Smooth muscle cell (in vitro differentiated cells): ENCODE measurements at regions not wholly inside any gene's neighbourhood (a gene's known extent, or its start where the extent isn't known, plus 50 kb on each side); places are given as distances from the start of the nearest gene placed in this dataset.

Source experiments
- DNase-seq: peaks from one replicate; lab custom pipeline; 2025; ENCODE audit not compliant: unreplicated experiment; lab: John Stamatoyannopoulos, UW
- H2AFZ ChIP-seq: fragments of 200-600 bp; sonication (generic); 2 replicates; pipeline ENCODE4 v1.6.0; 2016; ENCODE audit warnings: antibody characterized with exemption, low read depth, mild to moderate bottlenecking
- H3F3A ChIP-seq: fragments of 200-600 bp; sonication (generic); 2 replicates; pipeline ENCODE4 v1.6.0; 2017; ENCODE audit warnings: antibody characterized with exemption, low read depth
- H3K27ac ChIP-seq: fragments of 200-600 bp; sonication (generic); 2 replicates; pipeline ENCODE4 v1.5.1; 2016; ENCODE audit warnings: low read depth, mild to moderate bottlenecking
- H3K27me3 ChIP-seq: fragments of 200-600 bp; sonication (generic); 2 replicates; pipeline ENCODE4 v1.6.1; 2016; ENCODE audit warnings: low read depth, mild to moderate bottlenecking
- H3K36me3 ChIP-seq: fragments of 200-600 bp; sonication (generic); 2 replicates; pipeline ENCODE4 v1.5.1; 2016; ENCODE audit warnings: low read depth
- H3K4me1 ChIP-seq: fragments of 200-600 bp; sonication (generic); 2 replicates; pipeline ENCODE4 v1.5.1; 2016; ENCODE audit warnings: low read depth
- H3K4me2 ChIP-seq: fragments of 200-600 bp; sonication (generic); 2 replicates; pipeline ENCODE4 v1.6.0; 2016; ENCODE audit warnings: mild to moderate bottlenecking
- H3K4me3 ChIP-seq: fragments of 200-600 bp; sonication (generic); 2 replicates; pipeline ENCODE4 v1.5.1; 2016; ENCODE audit warnings: mild to moderate bottlenecking
- H3K79me2 ChIP-seq: fragments of 200-600 bp; sonication (generic); 2 replicates; pipeline ENCODE4 v1.6.0; 2016; ENCODE audit warnings: low read depth, mild to moderate bottlenecking
- H3K9ac ChIP-seq: fragments of 200-600 bp; sonication (generic); 2 replicates; pipeline ENCODE4 v1.6.0; 2016; ENCODE audit warnings: low read depth
- H3K9me3 ChIP-seq: fragments of 200-600 bp; sonication (generic); replicated peaks from 2 replicates; pipeline ENCODE4 v1.5.1; 2016; ENCODE audit warnings: low read depth
- H4K20me1 ChIP-seq: fragments of 200-600 bp; sonication (generic); 2 replicates; pipeline ENCODE4 v1.6.0; 2016; ENCODE audit warnings: low read depth
- WGBS: methylation state at CpG from one replicate; pipeline ENCODE4 v1.1.7; 2016; ENCODE audit warnings: low lambda C conversion rate; 5-methylcytosine and 5-hydroxymethylcytosine counted together
- TF ChIP-seq, protein P1 (sequence below): fragments of 200-600 bp; sonication (generic); IDR thresholded peaks from 2 replicates; pipeline ENCODE4 v1.5.1; 2017; ENCODE audit warnings: borderline replicate concordance, mild to moderate bottlenecking, antibody characterized with exemption; ENCODE audit not compliant: insufficient read depth, poor library complexity, severe bottlenecking

DNA sequence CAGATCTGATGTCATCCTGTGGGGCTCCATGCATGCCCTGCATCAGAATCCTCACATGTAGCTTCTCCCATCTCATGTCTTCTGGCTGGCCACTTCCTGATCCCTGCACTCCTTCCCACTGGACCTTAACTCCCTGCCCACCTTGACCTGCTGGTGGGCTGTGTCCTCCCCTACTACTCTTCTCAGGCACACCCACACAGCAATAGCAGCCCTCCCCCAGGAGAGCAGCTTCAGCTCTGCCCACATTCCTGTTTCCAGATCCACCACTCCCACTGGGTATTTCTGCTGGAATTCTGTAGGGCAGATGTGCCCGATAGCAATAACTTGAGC, 137.0 kb upstream of the HS6ST1 start:
- Histone ChIP-seq H3K9me3 (no peaks in the 10 kb centered on the region), H3F3A (no peaks in the 10 kb centered on the region), H3K4me3 (no peak overlapping the region), H3K4me1 (peaks cover under 1% of the 10 kb centered on the region), H4K20me1 (no peaks in the 10 kb centered on the region), H2AFZ (no peak overlapping the region), H3K9ac (no peak overlapping the region), H3K36me3 (no peaks in the 10 kb centered on the region), H3K79me2 (no peaks in the 10 kb centered on the region), H3K27me3 (peaks cover 11% of the 10 kb centered on the region), H3K27ac (no peak overlapping the region), H3K4me2 (no peak overlapping the region)
- TF ChIP-seq, protein P1, sequence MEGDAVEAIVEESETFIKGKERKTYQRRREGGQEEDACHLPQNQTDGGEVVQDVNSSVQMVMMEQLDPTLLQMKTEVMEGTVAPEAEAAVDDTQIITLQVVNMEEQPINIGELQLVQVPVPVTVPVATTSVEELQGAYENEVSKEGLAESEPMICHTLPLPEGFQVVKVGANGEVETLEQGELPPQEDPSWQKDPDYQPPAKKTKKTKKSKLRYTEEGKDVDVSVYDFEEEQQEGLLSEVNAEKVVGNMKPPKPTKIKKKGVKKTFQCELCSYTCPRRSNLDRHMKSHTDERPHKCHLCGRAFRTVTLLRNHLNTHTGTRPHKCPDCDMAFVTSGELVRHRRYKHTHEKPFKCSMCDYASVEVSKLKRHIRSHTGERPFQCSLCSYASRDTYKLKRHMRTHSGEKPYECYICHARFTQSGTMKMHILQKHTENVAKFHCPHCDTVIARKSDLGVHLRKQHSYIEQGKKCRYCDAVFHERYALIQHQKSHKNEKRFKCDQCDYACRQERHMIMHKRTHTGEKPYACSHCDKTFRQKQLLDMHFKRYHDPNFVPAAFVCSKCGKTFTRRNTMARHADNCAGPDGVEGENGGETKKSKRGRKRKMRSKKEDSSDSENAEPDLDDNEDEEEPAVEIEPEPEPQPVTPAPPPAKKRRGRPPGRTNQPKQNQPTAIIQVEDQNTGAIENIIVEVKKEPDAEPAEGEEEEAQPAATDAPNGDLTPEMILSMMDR, result no peak
- no peak for DNase-seq
- WGBS, result 100% methylated on average over 1 of the region's 1 CpG

DNA sequence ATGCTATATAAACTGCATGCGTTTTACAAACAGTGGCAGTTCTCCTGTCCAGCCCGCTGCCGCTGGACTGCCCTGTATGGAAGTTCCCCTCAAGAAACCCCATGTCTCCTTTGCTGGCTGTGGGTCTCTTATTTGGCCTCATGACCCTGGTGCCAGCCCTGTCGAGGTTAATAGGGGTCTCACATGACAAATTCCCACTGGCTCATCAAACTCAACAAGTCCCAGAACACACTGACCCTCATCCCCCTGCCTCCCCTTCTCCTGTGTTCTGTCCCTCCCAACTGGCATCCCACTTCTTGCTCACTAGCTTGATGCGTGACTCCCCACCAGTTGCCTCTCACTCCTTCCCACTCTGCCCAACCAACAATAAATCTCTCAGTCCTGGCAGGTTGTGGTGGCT, 137.6 kb upstream of the HS6ST1 start:
- Histone ChIP-seq H3K9ac (no peak overlapping the region), H3K79me2 (no peaks in the 10 kb centered on the region), H4K20me1 (no peaks in the 10 kb centered on the region), H3F3A (no peaks in the 10 kb centered on the region), H3K27me3 (peaks cover 11% of the 10 kb centered on the region), H2AFZ (no peak overlapping the region), H3K4me1 (no peaks in the 10 kb centered on the region), H3K36me3 (no peaks in the 10 kb centered on the region), H3K4me3 (no peak overlapping the region), H3K4me2 (no peak overlapping the region), H3K9me3 (no peaks in the 10 kb centered on the region), H3K27ac (no peak overlapping the region)
- TF ChIP-seq, protein P1, result no peak
- 92% methylated on average over 5 of the region's 5 CpGs for WGBS
- DNase-seq, result no peak

DNA sequence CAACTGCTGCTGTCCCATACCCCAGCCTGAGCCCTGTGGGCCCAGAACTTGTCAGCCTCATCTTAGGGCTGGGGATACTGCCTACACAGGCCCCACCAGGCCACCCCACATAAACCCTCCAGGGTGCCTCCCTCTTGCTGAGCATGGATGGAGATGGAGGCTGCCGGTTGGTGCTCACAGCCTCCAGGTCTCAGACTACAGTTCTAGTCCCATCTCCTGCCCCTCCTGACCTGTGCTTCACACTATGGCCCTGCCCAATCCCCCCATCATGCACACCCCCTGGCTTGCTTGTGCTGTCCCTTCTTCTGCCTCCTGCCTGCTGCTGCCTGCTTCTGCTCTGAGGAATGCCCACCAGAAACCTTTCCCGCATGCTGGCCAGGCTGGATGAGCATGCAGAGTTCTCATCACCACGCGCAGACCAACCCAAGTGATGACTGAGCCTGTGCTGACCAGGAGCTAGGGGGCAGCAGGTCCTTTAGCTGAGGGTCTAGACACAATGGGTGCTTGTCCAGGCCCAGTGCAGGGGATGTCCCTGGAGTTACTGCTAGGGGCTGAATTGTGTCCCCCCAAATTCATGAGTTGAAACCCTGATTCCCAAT, 138.4 kb upstream of the HS6ST1 start:
- TF ChIP-seq, protein P1, result no peak
- peaks cover 11% of the 10 kb centered on the region for H3K27me3 ChIP-seq
- no peaks in the 10 kb centered on the region for H4K20me1 ChIP-seq
- 96% methylated on average over 4 of the region's 4 CpGs for WGBS
- no peaks in the 10 kb centered on the region for H3K79me2 ChIP-seq
- H3K4me3 ChIP-seq, result no peak overlapping the region
- no peak overlapping the region for H3K27ac ChIP-seq
- no peaks in the 10 kb centered on the region for H3K4me1 ChIP-seq
- H3K36me3 ChIP-seq, result no peaks in the 10 kb centered on the region
- no peak overlapping the region for H3K4me2 ChIP-seq
- H3K9ac ChIP-seq, result no peak overlapping the region
- H2AFZ ChIP-seq, result no peak overlapping the region
- no peak for DNase-seq
- no peaks in the 10 kb centered on the region for H3K9me3 ChIP-seq
- H3F3A ChIP-seq, result no peaks in the 10 kb centered on the region

DNA sequence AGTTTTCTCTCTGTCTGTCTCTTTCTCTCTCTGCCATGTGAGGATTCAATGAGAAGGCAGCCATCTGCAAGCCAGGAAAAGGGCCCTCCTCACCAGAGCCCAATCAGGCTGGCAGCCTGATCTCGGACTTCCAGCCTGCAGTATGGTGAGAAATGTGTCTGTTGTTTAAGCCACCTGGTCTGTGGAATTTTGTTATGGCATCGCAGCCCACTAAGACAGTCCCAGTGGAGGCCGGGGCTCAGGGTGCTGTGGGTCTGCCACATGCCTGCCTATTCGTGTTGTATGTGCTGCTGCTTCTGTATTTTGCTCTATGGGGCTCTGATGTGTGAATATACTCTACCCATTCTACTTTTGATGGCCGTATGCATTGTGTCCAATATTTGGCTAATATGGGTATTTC, 139.0 kb upstream of the HS6ST1 start:
- no peaks in the 10 kb centered on the region for H3K79me2 ChIP-seq
- TF ChIP-seq, protein P1, result no peak
- WGBS, result 86% methylated on average over 5 of the region's 5 CpGs
- no peak for DNase-seq
- no peaks in the 10 kb centered on the region for H3F3A ChIP-seq
- no peak overlapping the region for H3K9ac ChIP-seq
- peaks cover 11% of the 10 kb centered on the region for H3K27me3 ChIP-seq
- H3K4me3 ChIP-seq, result no peak overlapping the region
- H3K36me3 ChIP-seq, result no peaks in the 10 kb centered on the region
- no peaks in the 10 kb centered on the region for H4K20me1 ChIP-seq
- H3K4me1 ChIP-seq, result no peaks in the 10 kb centered on the region
- no peaks in the 10 kb centered on the region for H3K9me3 ChIP-seq
- no peak overlapping the region for H3K27ac ChIP-seq
- H3K4me2 ChIP-seq, result no peak overlapping the region
- H2AFZ ChIP-seq, result no peak overlapping the region
